GM12892 (cell line): ENCODE measurements at regions not wholly inside any gene's neighbourhood (a gene's known extent, or its start where the extent isn't known, plus 50 kb on each side); places are given as distances from the start of the nearest gene placed in this dataset.
"Not testable (repeated sequence)": the region's sequence is repeated elsewhere in the genome, so short reads cannot be mapped to it uniquely, and the experiment has no call there.

ENCODE experiments used
- DNase-seq: peaks from one replicate; pipeline ENCODE4 v3.0.0; 2011; ENCODE audit not compliant: insufficient read length
- FAIRE-seq: peaks from 2 replicates; lab custom pipeline; 2011; peaks lifted over from hg19 to GRCh38; lab: Jason Lieb, UNC
- POLR2A ChIP-seq: IDR thresholded peaks from 2 replicates; pipeline ENCODE4 v1.6.1; 2011; ENCODE audit warnings: low read depth, low read length, control low read depth
- POLR2AphosphoS5 ChIP-seq: IDR thresholded peaks from 2 replicates; pipeline ENCODE4 v1.6.1; 2011; ENCODE audit warnings: low read depth, low read length, control low read depth
- TAF1 ChIP-seq: IDR thresholded peaks from 2 replicates; pipeline ENCODE4 v1.6.1; 2011; ENCODE audit warnings: low read depth, mild to moderate bottlenecking, control low read depth, low read length, borderline replicate concordance

DNA sequence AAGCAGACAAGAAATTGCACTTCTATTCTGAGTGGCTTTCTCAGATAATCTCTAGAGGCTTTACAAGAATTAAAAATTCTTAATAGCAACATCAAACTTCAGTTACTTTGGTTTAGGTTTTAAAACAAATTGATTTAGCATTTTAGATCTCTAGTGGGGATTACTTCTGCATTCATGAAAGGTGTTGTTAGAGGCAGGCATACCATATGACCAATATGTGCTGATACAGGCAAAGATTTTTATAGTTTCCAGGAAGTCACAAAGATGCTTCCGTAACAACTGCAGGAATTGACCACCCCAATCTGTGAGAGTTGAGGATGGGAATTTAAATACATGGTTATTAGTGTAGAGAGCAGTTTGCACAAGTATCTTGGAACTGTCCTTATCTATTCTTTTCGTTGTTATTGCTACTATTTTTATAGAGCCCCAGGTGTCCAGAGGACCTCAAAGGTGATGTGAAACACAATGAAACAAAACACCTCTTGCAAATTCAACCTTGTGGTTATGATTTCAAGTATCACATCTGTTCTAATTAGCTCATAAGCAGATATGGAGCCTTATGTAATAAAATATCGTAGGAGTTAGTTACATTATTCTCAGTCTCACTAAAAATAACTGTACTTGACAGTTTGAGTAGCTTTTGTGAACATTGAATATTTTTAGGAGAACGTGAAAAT, 512.7 kb upstream of the ADGRL4 start:
- FAIRE-seq = no peak
- no peak for DNase-seq
- TF ChIP-seq POLR2A (no peak), POLR2AphosphoS5 (no peak), TAF1 (no peak)

DNA sequence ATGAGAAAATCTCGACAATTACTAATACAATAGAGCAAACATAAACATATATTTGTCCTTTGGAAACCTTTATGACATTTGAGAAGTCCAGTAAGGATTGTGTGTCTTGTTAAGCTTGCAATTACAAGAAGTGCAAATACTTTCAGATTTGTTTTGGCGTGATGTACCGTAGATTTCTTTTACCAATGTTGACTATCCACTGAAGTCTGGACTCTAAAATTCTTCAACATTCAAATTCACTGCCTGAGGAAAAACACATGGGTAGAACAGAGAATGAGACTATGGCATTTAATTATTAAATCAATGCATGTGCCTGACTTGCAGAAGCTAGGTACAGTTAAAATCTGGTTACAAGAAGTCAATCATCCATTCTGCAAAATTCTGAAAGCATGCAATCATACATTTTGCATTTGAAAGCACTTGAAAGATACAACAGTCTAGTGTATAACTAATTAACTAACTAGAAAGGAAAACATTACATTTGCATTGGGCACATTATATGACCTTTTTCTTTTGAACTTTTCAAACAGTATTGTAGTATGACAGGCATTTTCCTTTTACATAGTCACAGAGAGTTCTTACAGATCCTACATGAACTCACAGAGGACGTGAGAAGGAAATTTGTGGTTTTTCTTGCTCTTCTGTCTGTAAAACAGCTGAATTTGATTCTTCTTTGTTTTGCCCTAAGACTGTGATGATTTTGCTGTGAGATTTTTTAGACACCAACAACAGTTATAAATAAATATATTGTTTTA, 511.1 kb upstream of the ADGRL4 start:
- no peak for TF ChIP-seq POLR2AphosphoS5
- TF ChIP-seq TAF1 = no peak
- no peak for TF ChIP-seq POLR2A
- FAIRE-seq (no peak), DNase-seq (no peak)

DNA sequence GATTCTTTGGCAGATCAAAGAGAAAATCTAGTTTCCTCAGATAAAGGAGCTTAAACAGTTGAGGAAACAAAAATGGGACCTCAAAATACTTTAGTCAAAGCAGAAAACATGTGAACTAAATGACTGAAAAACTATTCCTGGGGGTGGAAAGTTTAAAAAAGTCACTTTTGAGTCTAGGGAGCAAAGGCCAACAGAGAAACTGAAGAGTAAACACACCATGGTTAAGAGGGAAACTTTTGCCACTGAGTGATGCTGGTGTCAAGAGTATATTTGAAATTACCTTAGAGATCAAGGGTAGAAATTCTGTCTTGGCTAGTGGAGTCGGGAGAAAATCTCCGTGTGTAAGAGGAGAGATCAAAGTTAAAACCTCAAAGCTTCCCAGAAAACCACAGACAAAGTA, 501.2 kb upstream of the ADGRL4 start:
- TF ChIP-seq POLR2AphosphoS5 = no peak
- no peak for TF ChIP-seq POLR2A
- no peak for TF ChIP-seq TAF1
- FAIRE-seq = no peak
- DNase-seq = no peak

DNA sequence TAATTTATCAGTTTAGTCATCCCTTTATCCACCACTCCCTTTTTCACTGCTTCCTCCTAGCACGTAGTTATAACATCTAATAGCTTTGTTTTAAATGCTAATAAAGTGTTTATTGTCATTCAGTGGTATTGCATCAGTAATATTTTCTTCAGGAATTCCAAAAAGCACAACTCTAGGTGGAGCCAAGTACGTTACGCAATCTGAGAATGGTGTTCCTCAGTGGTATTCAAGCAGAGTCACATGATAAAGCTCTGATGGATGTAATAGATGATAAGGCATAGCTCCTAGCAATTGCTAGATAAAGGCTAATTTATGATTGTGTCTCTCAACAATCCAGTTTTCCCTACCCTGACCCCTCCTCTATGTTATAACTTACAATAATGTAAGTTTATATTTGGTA, 494.6 kb upstream of the ADGRL4 start:
- FAIRE-seq (no peak), DNase-seq (no peak)
- TF ChIP-seq POLR2A = no peak
- TF ChIP-seq TAF1 = no peak
- TF ChIP-seq POLR2AphosphoS5 = no peak

DNA sequence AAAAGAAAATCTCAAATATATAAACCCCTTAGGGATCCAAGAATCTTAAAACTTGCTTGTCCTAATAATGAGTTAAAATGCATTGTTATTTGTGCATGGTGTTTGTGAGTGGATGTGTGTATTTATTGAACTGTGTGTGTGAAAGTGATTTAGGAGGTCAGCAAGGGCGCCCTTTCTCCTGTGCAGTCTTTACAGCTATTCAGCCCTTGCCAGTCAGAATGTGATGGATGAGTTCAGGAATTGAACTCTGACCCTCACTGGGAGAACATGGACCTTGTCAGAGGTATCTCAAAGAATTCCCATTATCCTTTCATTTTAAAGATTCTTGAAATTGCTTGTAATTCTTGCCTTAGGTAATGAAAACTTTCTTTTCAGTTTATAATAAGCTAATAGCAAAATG, 493.0 kb upstream of the ADGRL4 start:
- no peak for FAIRE-seq
- TF ChIP-seq POLR2AphosphoS5 (no peak), TAF1 (no peak), POLR2A (no peak)

DNA sequence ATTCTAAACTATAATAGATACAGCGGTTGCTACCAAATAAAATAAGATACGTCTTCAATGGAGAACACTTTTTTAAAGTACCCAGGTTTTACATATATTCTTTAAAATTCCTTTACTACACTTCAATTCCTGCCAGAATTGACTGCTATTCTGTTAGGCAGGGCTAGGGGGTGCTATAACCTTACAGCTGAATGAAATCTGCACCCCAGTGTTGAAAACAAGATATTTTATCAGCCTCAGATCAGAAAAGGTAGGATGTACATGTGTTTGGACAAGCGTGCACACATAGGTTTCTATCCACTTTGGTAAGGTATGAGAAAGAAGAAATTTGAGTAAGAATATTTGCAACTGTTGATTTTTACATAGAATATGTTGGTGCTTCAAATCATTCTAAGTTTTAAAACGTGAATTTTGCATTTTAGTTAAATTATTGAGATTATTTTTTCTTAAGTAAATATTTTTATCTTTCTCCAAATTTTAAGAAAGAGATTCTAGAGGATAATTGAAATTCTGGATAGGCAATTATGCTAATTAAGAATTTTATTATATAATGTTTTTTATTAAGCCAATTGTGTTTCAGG, 490.8 kb upstream of the ADGRL4 start:
- FAIRE-seq (peak; percentile 76), DNase-seq (no peak)
- TF ChIP-seq POLR2A = no peak
- no peak for TF ChIP-seq POLR2AphosphoS5

More for the DNA sequence above, 493.0 kb upstream of the ADGRL4 start:
- no peak for DNase-seq

DNA sequence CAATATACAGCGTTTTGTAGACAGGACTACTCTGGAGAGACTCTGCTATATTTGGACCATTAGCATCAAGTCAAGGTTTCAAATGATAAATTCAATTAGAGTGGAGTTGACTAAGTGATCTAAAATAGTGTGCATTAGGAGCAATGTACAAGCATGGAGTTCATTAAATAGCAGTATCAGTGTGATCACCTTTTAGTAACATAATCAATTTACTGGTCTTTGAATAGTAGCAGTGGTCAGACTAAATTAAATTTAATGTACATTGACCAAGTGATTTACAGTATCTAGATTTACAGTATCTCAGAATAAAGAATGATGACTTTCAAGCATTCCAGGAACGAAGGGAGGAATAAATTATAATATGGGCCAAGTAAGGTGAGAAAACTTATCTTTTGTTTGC, 489.6 kb upstream of the ADGRL4 start:
- TF ChIP-seq TAF1 = no peak
- no peak for TF ChIP-seq POLR2AphosphoS5
- no peak for TF ChIP-seq POLR2A
- DNase-seq = no peak
- FAIRE-seq = no peak

DNA sequence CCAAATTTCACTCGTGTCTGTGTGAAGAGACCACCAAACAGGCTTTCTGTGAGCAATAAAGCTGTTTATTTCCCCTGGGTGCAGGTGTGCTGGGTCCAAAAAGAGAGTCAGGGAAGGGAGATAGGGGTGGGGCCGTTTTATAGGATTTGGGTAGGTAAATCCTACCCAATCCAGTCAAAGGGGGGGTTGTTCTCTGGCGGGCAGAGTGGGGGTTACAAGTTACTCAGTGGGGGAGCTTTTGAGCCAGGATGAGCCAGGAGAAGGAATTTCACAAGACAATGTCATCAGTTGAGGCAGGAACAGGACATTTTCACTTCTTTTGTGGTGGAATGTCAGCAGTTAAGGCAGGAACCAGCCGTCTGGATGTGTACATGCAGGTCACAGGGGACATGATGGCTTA, 487.2 kb upstream of the ADGRL4 start:
- FAIRE-seq, DNase-seq: not testable (repeated sequence)

DNA sequence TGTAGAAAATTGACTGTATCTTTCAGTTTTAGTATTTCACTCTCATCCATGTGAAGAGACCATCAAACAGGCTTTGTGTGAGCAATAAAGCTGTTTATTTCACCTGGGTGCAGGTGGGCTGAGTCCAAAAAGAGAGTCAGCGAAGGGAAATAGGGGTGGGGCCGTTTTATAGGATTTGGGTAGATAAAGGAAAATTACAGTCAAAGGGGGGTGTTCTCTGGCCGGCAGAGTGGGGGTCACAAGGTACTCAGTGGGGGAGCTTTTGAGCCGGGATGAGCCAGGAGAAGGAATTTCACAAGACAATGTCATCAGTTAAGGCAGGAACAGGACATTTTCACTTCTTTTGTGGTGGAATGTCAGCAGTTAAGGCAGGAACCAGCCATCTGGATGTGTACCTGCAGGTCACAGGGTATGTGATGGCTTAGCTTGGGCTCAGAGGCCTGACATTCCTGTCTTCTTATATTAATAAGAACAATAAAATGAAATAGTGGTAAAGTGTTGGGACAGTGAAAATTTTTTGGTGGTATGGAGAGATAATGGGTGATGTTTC, 482.1 kb upstream of the ADGRL4 start:
- FAIRE-seq = not testable (repeated sequence)

DNA sequence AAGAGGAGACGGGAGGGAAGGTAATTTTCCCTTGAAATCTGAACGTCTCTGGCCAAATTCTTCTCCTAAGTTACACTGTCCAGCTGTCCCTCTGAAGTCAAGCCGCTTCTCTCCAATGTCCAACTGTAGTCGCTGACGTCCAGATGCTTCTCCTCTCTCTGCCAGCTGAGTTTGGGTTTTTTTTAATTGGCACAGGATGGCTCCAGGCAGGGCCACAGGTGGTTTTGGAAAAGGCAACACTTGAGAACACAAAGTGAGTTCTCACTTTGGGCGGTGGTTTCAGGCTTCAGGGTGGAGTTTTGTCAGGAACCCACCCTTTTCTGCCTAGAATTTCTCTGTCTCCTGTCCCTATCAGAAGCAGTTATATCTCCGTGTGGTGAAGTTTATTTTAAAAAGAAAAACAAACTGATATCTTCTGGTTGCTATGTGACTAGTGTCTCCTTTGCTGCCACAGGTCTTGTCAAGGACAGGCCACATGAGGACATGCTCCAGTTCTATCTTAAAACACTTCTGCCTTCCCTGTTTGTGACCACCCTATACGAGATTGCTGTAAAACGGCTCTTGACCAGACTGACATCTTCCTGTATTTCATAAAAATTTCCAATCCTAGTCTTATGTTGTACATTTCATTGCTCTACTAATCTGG, 472.3 kb upstream of the ADGRL4 start:
- FAIRE-seq (no peak), DNase-seq (no peak)
- TF ChIP-seq POLR2AphosphoS5 (no peak), POLR2A (no peak), TAF1 (no peak)

More for the DNA sequence above, 482.1 kb upstream of the ADGRL4 start:
- DNase-seq = not testable (repeated sequence)

DNA sequence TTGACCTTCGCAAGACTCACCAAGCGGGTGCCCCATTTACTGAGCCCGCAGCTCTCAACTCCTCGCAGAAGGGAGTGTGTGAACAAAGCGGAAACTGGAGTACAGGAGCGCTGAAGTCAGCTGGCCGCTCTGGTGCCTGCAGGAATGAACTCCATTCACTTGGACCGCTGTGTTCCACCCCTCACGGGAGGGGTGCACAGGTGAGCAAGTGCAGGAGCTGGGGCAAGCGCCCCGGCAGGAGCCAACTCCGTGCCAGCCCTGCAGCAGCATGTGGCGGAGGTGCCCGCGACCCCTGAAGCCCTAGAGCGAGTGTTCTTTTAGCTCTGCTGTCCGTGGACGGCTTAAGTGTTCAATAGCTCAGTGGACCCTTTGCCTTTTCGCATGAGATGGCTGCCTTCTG, 471.6 kb upstream of the ADGRL4 start:
- TF ChIP-seq TAF1 = no peak
- no peak for TF ChIP-seq POLR2AphosphoS5
- TF ChIP-seq POLR2A = no peak
- DNase-seq (no peak), FAIRE-seq (no peak)
